Mesenchymal stem cell (in vitro differentiated cells and primary cell): ENCODE measurements at regions not wholly inside any gene's neighbourhood (a gene's known extent, or its start where the extent isn't known, plus 50 kb on each side); places are given as distances from the start of the nearest gene placed in this dataset.

Source experiments
- DNase-seq: peaks from one replicate; pipeline ENCODE4 v3.0.0-alpha.2; 2013
- H2AFZ ChIP-seq: one replicate; pipeline ENCODE4 v1.6.1; 2013; ENCODE audit warnings: low read depth, mild to moderate bottlenecking, control low read depth, inconsistent platforms, low read length, moderate library complexity
- H2AK5ac ChIP-seq: 2 replicates; pipeline ENCODE4 v1.6.1; 2013; ENCODE audit warnings: low read length, moderate library complexity, mild to moderate bottlenecking, inconsistent platforms; ENCODE audit not compliant: severe bottlenecking
- H2BK120ac ChIP-seq: one replicate; pipeline ENCODE4 v1.6.1; 2013; ENCODE audit warnings: low read depth, mild to moderate bottlenecking, inconsistent platforms, low read length, moderate library complexity
- H2BK12ac ChIP-seq, 2 experiments: one replicate each; pipeline ENCODE4 v1.6.1; 2013; ENCODE audit warnings: inconsistent platforms in 2 of 2, low read length in 2 of 2, mild to moderate bottlenecking in 2 of 2, moderate library complexity in 2 of 2, control low read depth in 1 of 2
- H2BK15ac ChIP-seq: one replicate; pipeline ENCODE4 v1.6.1; 2013; ENCODE audit warnings: mild to moderate bottlenecking, low read depth, inconsistent platforms; ENCODE audit not compliant: poor library complexity, severe bottlenecking
- H2BK5ac ChIP-seq: 2 replicates; pipeline ENCODE4 v1.6.1; 2013; ENCODE audit warnings: low read depth, mild to moderate bottlenecking, low read length, control low read depth, inconsistent platforms; ENCODE audit not compliant: poor library complexity, severe bottlenecking
- H3K14ac ChIP-seq, 2 experiments: one replicate each; pipeline ENCODE4 v1.6.1; 2013; ENCODE audit warnings: inconsistent platforms in 2 of 2, low read length in 2 of 2, control low read depth in 1 of 2, mild to moderate bottlenecking in 1 of 2, moderate library complexity in 1 of 2
- H3K18ac ChIP-seq, 2 experiments: one replicate each; pipeline ENCODE4 v1.6.1; 2013; ENCODE audit warnings: inconsistent platforms in 2 of 2, low read length in 2 of 2, control low read depth in 1 of 2, low read depth in 1 of 2, mild to moderate bottlenecking in 1 of 2
- H3K23ac ChIP-seq, 2 experiments: one replicate each; pipeline ENCODE4 v1.6.1; 2013; ENCODE audit warnings: inconsistent platforms in 2 of 2, low read length in 2 of 2, mild to moderate bottlenecking in 2 of 2, moderate library complexity in 2 of 2, control low read depth in 1 of 2
- H3K27ac ChIP-seq: 2 replicates; pipeline ENCODE4 v1.5.1; 2013; ENCODE audit warnings: mild to moderate bottlenecking, moderate library complexity, low read length, control low read depth, inconsistent platforms; ENCODE audit not compliant: poor library complexity, severe bottlenecking
- H3K27me3 ChIP-seq, 2 experiments: 2 replicates each; pipeline versions ENCODE4 v1.6.1 to v1.7.0; 2013; ENCODE audit warnings: low read length in 2 of 2, mild to moderate bottlenecking in 2 of 2, moderate library complexity in 2 of 2, control low read depth in 1 of 2, inconsistent platforms in 1 of 2; ENCODE audit not compliant: control insufficient read depth in 1 of 2, insufficient read depth in 1 of 2
- H3K36me3 ChIP-seq, 2 experiments: 2 replicates each; pipeline versions ENCODE4 v1.6.1 to v1.7.0; 2013; ENCODE audit warnings: low read length in 2 of 2, control low read depth in 1 of 2, inconsistent platforms in 1 of 2, low read depth in 1 of 2, mild to moderate bottlenecking in 1 of 2; ENCODE audit not compliant: insufficient read depth in 2 of 2, control insufficient read depth in 1 of 2
- H3K4ac ChIP-seq, 2 experiments: one replicate each; pipeline ENCODE4 v1.6.1; 2013; ENCODE audit warnings: inconsistent platforms in 2 of 2, low read length in 2 of 2, mild to moderate bottlenecking in 2 of 2, moderate library complexity in 2 of 2, control low read depth in 1 of 2, low read depth in 1 of 2
- H3K4me1 ChIP-seq: 2 replicates; pipeline ENCODE4 v1.6.1; 2013; ENCODE audit warnings: low read depth, low read length, control low read depth; ENCODE audit not compliant: control insufficient read depth, insufficient read depth
- H3K4me2 ChIP-seq: 2 replicates; pipeline ENCODE4 v1.6.1; 2013; ENCODE audit warnings: low read length, mild to moderate bottlenecking, inconsistent platforms; ENCODE audit not compliant: poor library complexity, severe bottlenecking
- H3K4me3 ChIP-seq, 2 experiments: 2 replicates each; pipeline versions ENCODE4 v1.5.1 to v1.7.0; 2013; ENCODE audit warnings: low read length in 2 of 2, mild to moderate bottlenecking in 2 of 2, control low read depth in 1 of 2, low read depth in 1 of 2; ENCODE audit not compliant: insufficient read depth in 1 of 2
- H3K79me1 ChIP-seq: replicated peaks from 2 replicates; pipeline ENCODE4 v1.6.1; 2013; ENCODE audit warnings: mild to moderate bottlenecking, control low read depth, low read length, inconsistent platforms; ENCODE audit not compliant: poor library complexity, severe bottlenecking
- H3K9ac ChIP-seq: 2 replicates; pipeline ENCODE4 v1.7.0; 2013; ENCODE audit warnings: mild to moderate bottlenecking, low read length, moderate library complexity
- H3K9me3 ChIP-seq: 2 replicates; pipeline ENCODE4 v1.7.0; 2013; ENCODE audit warnings: mild to moderate bottlenecking, low read length; ENCODE audit not compliant: control insufficient read depth
- H4K8ac ChIP-seq: one replicate; pipeline ENCODE4 v1.6.1; 2013; ENCODE audit warnings: inconsistent platforms, mild to moderate bottlenecking, low read length, moderate library complexity
- H4K91ac ChIP-seq: one replicate; pipeline ENCODE4 v1.6.1; 2013; ENCODE audit warnings: mild to moderate bottlenecking, low read length, inconsistent platforms
- WGBS: methylation state at CpG from one replicate; pipeline ENCODE4 v1.1.7; 2013; ENCODE audit warnings: mixed read lengths; 5-methylcytosine and 5-hydroxymethylcytosine counted together

DNA sequence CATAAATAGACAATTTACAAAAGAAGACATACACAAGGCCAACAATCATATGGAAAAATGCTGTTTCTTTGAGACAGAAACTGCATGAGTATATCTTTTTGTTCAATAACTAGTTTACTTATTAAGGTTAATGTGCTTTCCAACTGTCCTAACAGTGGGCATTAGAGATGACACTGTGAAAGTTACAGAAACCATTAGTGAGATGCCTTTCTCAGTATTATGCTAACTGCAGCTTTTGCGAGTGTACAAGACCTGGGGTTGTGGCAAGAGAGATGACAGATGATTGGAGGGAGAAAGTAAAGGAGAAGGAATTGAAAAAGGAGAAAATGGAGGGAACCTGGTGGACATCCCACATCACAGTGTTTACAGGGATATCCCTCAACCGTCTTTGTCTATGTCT, 640.5 kb downstream of the ZPLD1 start:
- H2BK120ac ChIP-seq = no peak overlapping the region
- H4K91ac ChIP-seq = no peak overlapping the region
- H3K79me1 ChIP-seq = no peaks in the 10 kb centered on the region
- H3K14ac ChIP-seq = no peak overlapping the region
- no peaks in the 10 kb centered on the region for H3K4me1 ChIP-seq
- H3K9me3 ChIP-seq = no peaks in the 10 kb centered on the region
- no peak for DNase-seq
- H3K27me3 ChIP-seq = no peaks in the 10 kb centered on the region
- no peak overlapping the region for H3K4me3 ChIP-seq
- H2BK5ac ChIP-seq = no peak overlapping the region
- no peak overlapping the region for H2BK15ac ChIP-seq
- no peak overlapping the region for H3K27ac ChIP-seq
- H2BK12ac ChIP-seq = no peak overlapping the region
- H3K4ac ChIP-seq = no peak overlapping the region
- no peak overlapping the region for H2AFZ ChIP-seq
- no peak overlapping the region for H2AK5ac ChIP-seq
- no peak overlapping the region for H3K23ac ChIP-seq
- no peaks in the 10 kb centered on the region for H3K36me3 ChIP-seq
- WGBS = 73% methylated on average over 2 of the region's 2 CpGs
- no peak overlapping the region for H4K8ac ChIP-seq
- no peak overlapping the region for H3K18ac ChIP-seq
- no peak overlapping the region for H3K4me2 ChIP-seq
- H3K9ac ChIP-seq = no peak overlapping the region

DNA sequence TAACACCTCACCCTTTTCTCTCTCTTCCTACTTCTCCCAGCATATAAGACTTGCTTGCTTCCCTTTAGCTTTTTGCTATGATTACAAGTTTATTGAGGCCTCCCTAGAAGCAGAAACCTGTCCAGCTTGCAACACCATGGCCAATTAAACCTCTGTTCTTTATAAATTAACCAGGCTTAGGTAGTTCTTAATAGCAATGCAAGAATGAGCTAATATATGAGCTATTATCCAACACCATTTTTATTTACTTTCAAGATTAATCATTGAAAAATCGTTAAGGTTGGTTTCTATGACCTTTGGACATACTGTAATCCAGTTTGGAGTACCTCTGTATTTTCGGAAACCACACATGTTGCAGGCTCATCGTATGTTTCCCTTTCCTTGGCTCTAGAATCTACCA, 643.1 kb downstream of the ZPLD1 start:
- no peak for DNase-seq
- Histone ChIP-seq H3K79me1 (no peaks in the 10 kb centered on the region), H3K18ac (no peak overlapping the region), H3K9ac (no peak overlapping the region), H3K36me3 (no peaks in the 10 kb centered on the region), H2BK15ac (no peak overlapping the region), H3K4me2 (no peak overlapping the region), H2AK5ac (no peak overlapping the region), H3K23ac (no peak overlapping the region), H2BK120ac (no peak overlapping the region), H4K8ac (no peak overlapping the region), H3K14ac (no peak overlapping the region), H2BK5ac (no peak overlapping the region), H3K4me1 (no peaks in the 10 kb centered on the region), H3K27ac (peak overlapping the region; percentile 68), H3K27me3 (no peaks in the 10 kb centered on the region), H3K4ac (no peak overlapping the region), H4K91ac (no peak overlapping the region), H2AFZ (no peak overlapping the region), H2BK12ac (no peak overlapping the region), H3K9me3 (no peaks in the 10 kb centered on the region), H3K4me3 (no peak overlapping the region)
- 50% methylated on average over 1 of the region's 3 CpGs for whole genome bisulfite sequencing

DNA sequence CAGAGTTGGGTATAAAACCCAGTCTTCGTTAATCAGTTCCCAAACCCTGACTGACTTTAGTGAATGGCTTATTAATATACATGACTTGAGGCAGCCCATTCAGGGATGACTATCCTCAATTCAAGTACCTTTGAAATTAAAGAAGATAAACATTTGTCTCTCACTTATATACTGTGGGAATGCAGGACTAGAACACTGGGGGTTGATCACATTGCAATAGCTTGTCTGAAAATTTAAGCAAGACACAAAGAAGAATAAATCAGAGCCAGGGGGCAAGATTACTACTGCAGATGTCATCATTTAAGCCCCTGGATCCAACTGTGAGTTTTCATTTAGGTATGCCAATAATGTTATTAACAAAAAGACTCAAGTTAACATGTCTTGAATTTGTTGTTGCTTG, 647.7 kb downstream of the ZPLD1 start:
- no peaks in the 10 kb centered on the region for H3K27me3 ChIP-seq
- no peak overlapping the region for H2AK5ac ChIP-seq
- H3K4me3 ChIP-seq = no peak overlapping the region
- H2BK5ac ChIP-seq = no peak overlapping the region
- no peaks in the 10 kb centered on the region for H3K79me1 ChIP-seq
- DNase-seq = no peak
- H3K9ac ChIP-seq = no peak overlapping the region
- no peak overlapping the region for H4K91ac ChIP-seq
- no peaks in the 10 kb centered on the region for H3K4me1 ChIP-seq
- H3K4ac ChIP-seq = no peak overlapping the region
- no peaks in the 10 kb centered on the region for H3K9me3 ChIP-seq
- no peak overlapping the region for H3K18ac ChIP-seq
- 67% methylated on average over 1 of the region's 1 CpG for WGBS
- no peak overlapping the region for H3K4me2 ChIP-seq
- no peak overlapping the region for H3K23ac ChIP-seq
- no peak overlapping the region for H4K8ac ChIP-seq
- H2BK15ac ChIP-seq = no peak overlapping the region
- H2BK120ac ChIP-seq = no peak overlapping the region
- no peak overlapping the region for H2BK12ac ChIP-seq
- no peaks in the 10 kb centered on the region for H3K36me3 ChIP-seq
- no peak overlapping the region for H3K14ac ChIP-seq
- H2AFZ ChIP-seq = no peak overlapping the region
- H3K27ac ChIP-seq = peak overlapping the region; percentile 7

DNA sequence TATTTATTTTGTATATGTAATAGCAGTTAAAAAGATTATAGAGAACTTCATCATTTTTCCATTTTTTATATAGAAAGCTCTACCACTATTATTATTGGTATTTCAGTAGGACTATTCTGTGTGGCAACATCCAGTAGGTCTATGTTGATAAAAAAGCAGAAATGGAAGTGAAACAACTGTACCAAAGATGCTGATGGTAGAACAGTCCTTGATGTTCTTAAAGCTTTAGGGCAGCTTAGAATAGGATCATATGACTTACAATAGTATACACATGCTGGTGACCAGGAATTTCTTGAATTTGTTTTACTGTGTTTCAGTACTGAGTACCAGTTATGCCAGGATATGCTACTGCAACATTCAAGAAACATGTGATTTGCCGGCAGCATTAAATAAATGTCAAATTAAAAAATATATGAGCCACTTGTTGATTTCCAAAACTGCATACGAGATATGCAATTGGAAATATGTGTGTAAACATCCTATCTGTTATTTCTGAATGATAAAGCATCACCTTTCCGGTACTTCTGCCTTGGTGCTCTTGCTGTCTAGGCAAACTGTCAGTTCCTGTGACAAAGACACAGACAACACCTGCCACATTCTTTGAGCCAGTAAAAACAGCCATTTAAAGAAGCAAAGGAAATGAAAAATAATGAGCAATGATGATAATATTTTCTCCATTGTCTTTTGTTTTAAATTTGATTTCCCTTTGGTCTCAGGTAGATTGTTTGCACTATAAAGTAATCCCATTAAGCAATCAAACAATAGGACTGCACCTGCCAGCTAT, 649.2 kb downstream of the ZPLD1 start:
- H2BK5ac ChIP-seq = peak overlapping the region; percentile 31
- H4K8ac ChIP-seq = no peak overlapping the region
- no peak overlapping the region for H3K18ac ChIP-seq
- no peak overlapping the region for H3K4me2 ChIP-seq
- H3K14ac ChIP-seq = no peak overlapping the region
- H3K79me1 ChIP-seq = no peaks in the 10 kb centered on the region
- H3K27ac ChIP-seq = peak overlapping the region; percentile 72
- no CpG with 5 or more reads among the region's 3 CpGs for WGBS
- H4K91ac ChIP-seq = no peak overlapping the region
- no peak overlapping the region for H2BK12ac ChIP-seq
- H2AFZ ChIP-seq = no peak overlapping the region
- no peak overlapping the region for H2BK120ac ChIP-seq
- no peak overlapping the region for H2BK15ac ChIP-seq
- H3K36me3 ChIP-seq = no peaks in the 10 kb centered on the region
- no peak for DNase-seq
- no peaks in the 10 kb centered on the region for H3K9me3 ChIP-seq
- no peak overlapping the region for H2AK5ac ChIP-seq
- H3K4ac ChIP-seq = no peak overlapping the region
- no peak overlapping the region for H3K9ac ChIP-seq
- no peaks in the 10 kb centered on the region for H3K27me3 ChIP-seq
- no peak overlapping the region for H3K23ac ChIP-seq
- no peak overlapping the region for H3K4me3 ChIP-seq
- H3K4me1 ChIP-seq = no peaks in the 10 kb centered on the region
